OCI-LY1 (cell line): ENCODE measurements at regions not wholly inside any gene's neighbourhood (a gene's known extent, or its start where the extent isn't known, plus 50 kb on each side); places are given as distances from the start of the nearest gene placed in this dataset.

Source experiments
- H2AFZ ChIP-seq: fragments of 200-600 bp; sonication (generic), shearing (Covaris generic); 2 replicates; pipeline ENCODE4 v1.6.0; 2014; ENCODE audit warnings: antibody characterized with exemption, mild to moderate bottlenecking, low read length
- H3F3A ChIP-seq: fragments of 200-600 bp; sonication (generic), shearing (Covaris generic); 2 replicates; pipeline ENCODE4 v1.6.0; 2014; ENCODE audit warnings: mild to moderate bottlenecking, antibody characterized with exemption, low read length, moderate library complexity; ENCODE audit not compliant: insufficient read depth
- H3K27ac ChIP-seq: fragments of 200-600 bp; sonication (generic); 2 replicates; pipeline ENCODE4 v1.5.1; 2014; ENCODE audit warnings: low read length, mixed run types, mild to moderate bottlenecking, low read depth; ENCODE audit not compliant: poor library complexity, severe bottlenecking
- H3K27me3 ChIP-seq: fragments of 200-600 bp; sonication (generic); 2 replicates; pipeline ENCODE4 v1.6.0; 2014; ENCODE audit warnings: antibody characterized with exemption, mild to moderate bottlenecking, low read length, moderate library complexity; ENCODE audit not compliant: insufficient read depth
- H3K36me3 ChIP-seq: fragments of 200-600 bp; sonication (generic); 2 replicates; pipeline ENCODE4 v1.6.1; 2014; ENCODE audit warnings: mild to moderate bottlenecking, antibody characterized with exemption, low read length, moderate library complexity, mixed read lengths; ENCODE audit not compliant: insufficient read depth
- H3K4me1 ChIP-seq: fragments of 200-600 bp; sonication (generic); 2 replicates; pipeline ENCODE4 v1.5.1; 2014; ENCODE audit warnings: mild to moderate bottlenecking, low read length, moderate library complexity; ENCODE audit not compliant: insufficient read depth, severe bottlenecking
- H3K4me2 ChIP-seq: fragments of 200-600 bp; sonication (generic), shearing (Covaris generic); 2 replicates; pipeline ENCODE4 v1.6.1; 2014; ENCODE audit warnings: low read length
- H3K4me3 ChIP-seq: fragments of 200-600 bp; sonication (generic); 2 replicates; pipeline ENCODE4 v1.5.1; 2014; ENCODE audit warnings: low read length, low read depth, mild to moderate bottlenecking, mixed read lengths; ENCODE audit not compliant: poor library complexity, severe bottlenecking
- H3K79me2 ChIP-seq: fragments of 200-600 bp; shearing (Covaris generic); 2 replicates; pipeline ENCODE4 v1.6.1; 2016; ENCODE audit warnings: mixed run types, low read length, mixed read lengths; ENCODE audit not compliant: insufficient read depth
- H3K9ac ChIP-seq: fragments of 200-600 bp; sonication (generic), shearing (Covaris generic); 2 replicates; pipeline ENCODE4 v1.6.1; 2014; ENCODE audit warnings: mild to moderate bottlenecking, low read length, mixed read lengths
- H3K9me2 ChIP-seq: fragments of 200-600 bp; sonication (generic), shearing (Covaris generic); 2 replicates; pipeline ENCODE4 v1.6.1; 2014; ENCODE audit warnings: low read depth, mild to moderate bottlenecking, low read length, mixed read lengths
- H3K9me3 ChIP-seq: fragments of 200-600 bp; shearing (Covaris generic); 2 replicates; pipeline ENCODE4 v1.6.1; 2014; ENCODE audit warnings: low read length, mixed read lengths
- H4K20me1 ChIP-seq: fragments of 200-600 bp; sonication (generic), shearing (Covaris generic); 2 replicates; pipeline ENCODE4 v1.6.0; 2016; ENCODE audit warnings: mild to moderate bottlenecking, low read length; ENCODE audit not compliant: insufficient read depth
- EZH2 ChIP-seq: fragments of 200-600 bp; sonication (generic), shearing (Covaris generic); IDR thresholded peaks from 2 replicates; pipeline ENCODE4 v1.8.0; 2017; ENCODE audit warnings: borderline replicate concordance, mixed run types, mild to moderate bottlenecking, antibody characterized with exemption, low read length, moderate library complexity, mixed read lengths
- TF ChIP-seq, protein P1 (sequence below): fragments of 200-600 bp; sonication (generic), shearing (Covaris generic); IDR thresholded peaks from 2 replicates; pipeline ENCODE4 v1.5.1; 2017; ENCODE audit warnings: mild to moderate bottlenecking, antibody characterized with exemption, low read length, moderate library complexity, mixed read lengths

DNA sequence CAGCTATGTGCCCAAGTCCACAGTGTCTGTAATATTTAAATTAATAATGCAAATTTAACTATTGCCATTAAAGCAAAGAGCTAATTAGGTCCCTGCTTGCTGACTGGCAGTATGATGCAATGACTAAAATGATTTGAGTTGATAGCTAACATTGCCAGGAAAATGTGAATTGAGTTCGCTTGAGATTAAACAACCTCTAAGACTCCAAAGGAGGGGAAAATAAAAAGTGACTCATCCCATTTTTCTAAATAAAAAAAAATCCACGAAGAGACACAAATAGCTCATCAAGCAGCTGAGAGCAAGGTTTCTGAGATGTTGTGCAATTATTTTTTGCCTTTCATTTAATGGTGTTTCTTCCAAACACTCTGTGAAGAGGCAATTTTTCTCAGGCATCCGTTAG lies 413.0 kb downstream of the MTX2 start:
- Histone ChIP-seq H3K9me2 (no peaks in the 10 kb centered on the region), H2AFZ (no peak overlapping the region), H3K79me2 (no peaks in the 10 kb centered on the region), H3K27me3 (no peaks in the 10 kb centered on the region; the same call in 1 of the 2 replicates), H3K9me3 (no peaks in the 10 kb centered on the region), H3F3A (no peaks in the 10 kb centered on the region), H3K4me3 (no peak overlapping the region), H3K4me1 (no peaks in the 10 kb centered on the region), H3K36me3 (no peaks in the 10 kb centered on the region), H4K20me1 (no peaks in the 10 kb centered on the region), H3K27ac (no peak overlapping the region), H3K9ac (no peak overlapping the region), H3K4me2 (no peak overlapping the region)
- no peak for TF ChIP-seq EZH2
- TF ChIP-seq, protein P1, sequence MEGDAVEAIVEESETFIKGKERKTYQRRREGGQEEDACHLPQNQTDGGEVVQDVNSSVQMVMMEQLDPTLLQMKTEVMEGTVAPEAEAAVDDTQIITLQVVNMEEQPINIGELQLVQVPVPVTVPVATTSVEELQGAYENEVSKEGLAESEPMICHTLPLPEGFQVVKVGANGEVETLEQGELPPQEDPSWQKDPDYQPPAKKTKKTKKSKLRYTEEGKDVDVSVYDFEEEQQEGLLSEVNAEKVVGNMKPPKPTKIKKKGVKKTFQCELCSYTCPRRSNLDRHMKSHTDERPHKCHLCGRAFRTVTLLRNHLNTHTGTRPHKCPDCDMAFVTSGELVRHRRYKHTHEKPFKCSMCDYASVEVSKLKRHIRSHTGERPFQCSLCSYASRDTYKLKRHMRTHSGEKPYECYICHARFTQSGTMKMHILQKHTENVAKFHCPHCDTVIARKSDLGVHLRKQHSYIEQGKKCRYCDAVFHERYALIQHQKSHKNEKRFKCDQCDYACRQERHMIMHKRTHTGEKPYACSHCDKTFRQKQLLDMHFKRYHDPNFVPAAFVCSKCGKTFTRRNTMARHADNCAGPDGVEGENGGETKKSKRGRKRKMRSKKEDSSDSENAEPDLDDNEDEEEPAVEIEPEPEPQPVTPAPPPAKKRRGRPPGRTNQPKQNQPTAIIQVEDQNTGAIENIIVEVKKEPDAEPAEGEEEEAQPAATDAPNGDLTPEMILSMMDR = no peak

GRCh38 chr2:176683618-176684111 lies 414.4 kb downstream of the MTX2 start:
- no peak overlapping the region for H3K9ac ChIP-seq
- no peaks in the 10 kb centered on the region for H3F3A ChIP-seq
- H3K9me2 ChIP-seq = no peaks in the 10 kb centered on the region
- no peak overlapping the region for H3K4me3 ChIP-seq
- no peaks in the 10 kb centered on the region for H3K79me2 ChIP-seq
- no peak overlapping the region for H2AFZ ChIP-seq
- H3K27me3 ChIP-seq = no peaks in the 10 kb centered on the region; the same call in 1 of the 2 replicates
- H3K4me2 ChIP-seq = no peak overlapping the region
- no peak overlapping the region for H3K27ac ChIP-seq
- no peaks in the 10 kb centered on the region for H3K4me1 ChIP-seq
- H3K36me3 ChIP-seq = no peaks in the 10 kb centered on the region
- TF ChIP-seq EZH2 = no peak
- TF ChIP-seq, protein P1 = no peak
- H4K20me1 ChIP-seq = no peaks in the 10 kb centered on the region
- H3K9me3 ChIP-seq = no peaks in the 10 kb centered on the region

DNA sequence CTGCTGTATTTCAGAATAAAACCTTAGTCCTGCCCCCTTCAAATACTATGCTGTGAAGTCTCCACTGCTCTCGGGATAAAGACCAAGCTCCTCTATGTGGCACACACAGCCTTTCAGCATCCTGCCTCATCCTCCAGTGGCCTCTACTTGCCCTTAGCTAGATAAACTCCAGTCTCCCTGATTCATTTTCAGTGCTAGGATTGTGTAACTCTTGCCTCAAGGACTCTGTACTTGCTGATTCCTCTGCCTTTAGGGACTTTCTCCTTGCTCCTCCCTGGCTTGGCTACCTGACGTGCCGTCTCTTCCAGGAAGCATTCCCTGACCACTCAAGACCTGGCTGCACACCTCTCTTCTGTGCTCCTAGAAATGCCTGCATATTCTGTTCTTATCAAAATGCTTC lies 416.7 kb downstream of the MTX2 start:
- TF ChIP-seq EZH2 = no peak
- TF ChIP-seq, protein P1 = no peak
- no peak overlapping the region for H3K4me2 ChIP-seq
- no peaks in the 10 kb centered on the region for H3K79me2 ChIP-seq
- H3K27ac ChIP-seq = no peak overlapping the region
- H3K4me3 ChIP-seq = no peak overlapping the region
- H3K4me1 ChIP-seq = no peaks in the 10 kb centered on the region
- no peaks in the 10 kb centered on the region for H3F3A ChIP-seq
- no peaks in the 10 kb centered on the region for H3K36me3 ChIP-seq
- H3K9ac ChIP-seq = no peak overlapping the region
- no peaks in the 10 kb centered on the region; the same call in 1 of the 2 replicates for H3K27me3 ChIP-seq
- no peaks in the 10 kb centered on the region for H4K20me1 ChIP-seq
- H2AFZ ChIP-seq = no peak overlapping the region
- H3K9me3 ChIP-seq = no peaks in the 10 kb centered on the region
- H3K9me2 ChIP-seq = no peaks in the 10 kb centered on the region
